GM12873 (cell line): ENCODE measurements at regions not wholly inside any gene's neighbourhood (a gene's known extent, or its start where the extent isn't known, plus 50 kb on each side); places are given as distances from the start of the nearest gene placed in this dataset.

Experiments used
- CTCF ChIP-seq: IDR thresholded peaks from 2 replicates; pipeline ENCODE4 v1.5.1; 2012; ENCODE audit warnings: low read depth, mild to moderate bottlenecking, moderate library complexity, low read length, control low read depth; ENCODE audit not compliant: insufficient read depth; ENCODE audit errors: missing control alignments

GRCh38 chr5:120164986-120165385, 299.1 kb upstream of the PRR16 start:
- no peak for TF ChIP-seq CTCF

GRCh38 chr5:120173125-120173524, 291.0 kb upstream of the PRR16 start:
- TF ChIP-seq CTCF: no peak

GRCh38 chr5:120174089-120174488, 290.0 kb upstream of the PRR16 start:
- no peak for TF ChIP-seq CTCF

GRCh38 chr5:120199559-120199958, 264.5 kb upstream of the PRR16 start:
- no peak for TF ChIP-seq CTCF

- TF ChIP-seq CTCF: no peak
These were observed 257.0 kb upstream of the PRR16 start for GRCh38 chr5:120207129-120207528.

- TF ChIP-seq CTCF: no peak
These were observed 247.1 kb upstream of the PRR16 start for GRCh38 chr5:120217001-120217400.

GRCh38 chr5:120219988-120220387, 244.1 kb upstream of the PRR16 start:
- no peak for TF ChIP-seq CTCF
